ENCODE measurements at regions not wholly inside any gene's neighbourhood (a gene's known extent, or its start where the extent isn't known, plus 50 kb on each side); places are given as distances from the start of the nearest gene placed in this dataset.

DNA sequence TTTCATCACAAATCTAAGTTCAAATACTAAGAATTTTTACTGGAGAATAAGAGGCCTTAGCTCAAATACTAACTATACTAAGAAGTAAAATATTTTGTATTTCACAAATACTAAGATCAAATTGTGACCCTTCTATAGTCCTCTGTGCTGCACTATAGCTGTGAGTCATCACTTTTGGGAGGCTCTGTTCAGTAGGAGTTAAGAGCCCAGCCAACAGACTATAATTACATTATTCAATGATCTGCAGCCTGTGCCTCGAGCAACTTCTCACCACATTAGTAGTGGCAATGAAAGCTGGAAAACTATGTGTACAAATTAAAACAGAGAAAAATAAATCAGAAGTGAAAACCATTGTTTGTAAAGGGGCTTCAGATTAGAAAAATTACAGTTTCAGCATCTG, 147.3 kb upstream of the GPC6 start:
- Histone ChIP-seq H3K4me3 (ENCODE audit: low read length) (no peak overlapping the region), H3K4me1 (ENCODE audit: control insufficient read depth, low read length) (no peaks in the 10 kb centered on the region), H3K9me3 (ENCODE audit: control insufficient read depth, insufficient read depth, low read length) (no peaks in the 10 kb centered on the region), H3K79me2 (ENCODE audit: control insufficient read depth, low read length) (no peaks in the 10 kb centered on the region), H3K4me2 (ENCODE audit: low read length) (no peak overlapping the region), H3K27me3 (ENCODE audit: control insufficient read depth, low read length) (no peaks in the 10 kb centered on the region), H3K36me3 (ENCODE audit: control insufficient read depth, low read length) (no peaks in the 10 kb centered on the region), H3F3A (ENCODE audit: control insufficient read depth, insufficient read depth) (no peaks in the 10 kb centered on the region), H3K9me2 (replicated peaks; ENCODE audit: control insufficient read depth, low read length) (no peaks in the 10 kb centered on the region), H4K20me1 (ENCODE audit: control insufficient read depth, insufficient read depth, low read depth, low read length) (no peaks in the 10 kb centered on the region), H3K27ac (ENCODE audit: low read depth, low read length) (no peak overlapping the region)
- TF ChIP-seq, protein P1, sequence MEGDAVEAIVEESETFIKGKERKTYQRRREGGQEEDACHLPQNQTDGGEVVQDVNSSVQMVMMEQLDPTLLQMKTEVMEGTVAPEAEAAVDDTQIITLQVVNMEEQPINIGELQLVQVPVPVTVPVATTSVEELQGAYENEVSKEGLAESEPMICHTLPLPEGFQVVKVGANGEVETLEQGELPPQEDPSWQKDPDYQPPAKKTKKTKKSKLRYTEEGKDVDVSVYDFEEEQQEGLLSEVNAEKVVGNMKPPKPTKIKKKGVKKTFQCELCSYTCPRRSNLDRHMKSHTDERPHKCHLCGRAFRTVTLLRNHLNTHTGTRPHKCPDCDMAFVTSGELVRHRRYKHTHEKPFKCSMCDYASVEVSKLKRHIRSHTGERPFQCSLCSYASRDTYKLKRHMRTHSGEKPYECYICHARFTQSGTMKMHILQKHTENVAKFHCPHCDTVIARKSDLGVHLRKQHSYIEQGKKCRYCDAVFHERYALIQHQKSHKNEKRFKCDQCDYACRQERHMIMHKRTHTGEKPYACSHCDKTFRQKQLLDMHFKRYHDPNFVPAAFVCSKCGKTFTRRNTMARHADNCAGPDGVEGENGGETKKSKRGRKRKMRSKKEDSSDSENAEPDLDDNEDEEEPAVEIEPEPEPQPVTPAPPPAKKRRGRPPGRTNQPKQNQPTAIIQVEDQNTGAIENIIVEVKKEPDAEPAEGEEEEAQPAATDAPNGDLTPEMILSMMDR (IDR thresholded peaks at IDR 0.05; ENCODE audit: low read depth, low read length, poor library complexity, severe bottlenecking), result no peak
- TF ChIP-seq EZH2phosphoT487 (IDR thresholded peaks at IDR 0.05; ENCODE audit: borderline replicate concordance, low read length), result no peak

DNA sequence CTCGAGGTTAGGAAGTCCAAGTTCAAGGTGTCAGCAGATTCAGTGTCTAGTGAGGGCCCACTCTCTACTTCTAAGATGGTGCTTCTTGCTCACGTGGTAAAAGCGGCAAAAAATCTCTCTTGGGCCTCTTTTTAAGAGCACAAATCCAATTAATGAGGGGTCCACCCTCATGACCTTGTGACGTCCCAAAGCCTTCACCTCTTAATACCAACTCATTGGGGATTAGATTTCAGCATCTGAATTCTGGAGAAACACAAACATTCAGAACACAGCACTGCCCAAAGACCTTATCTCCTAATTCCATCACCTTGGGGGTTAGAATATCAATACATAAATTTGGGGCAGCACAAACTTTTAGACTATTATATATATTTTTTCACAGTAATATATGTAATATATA, 146.4 kb upstream of the GPC6 start:
- Histone ChIP-seq H3K4me3 (ENCODE audit: low read length) (no peak overlapping the region), H3K9me3 (ENCODE audit: control insufficient read depth, insufficient read depth, low read length) (no peaks in the 10 kb centered on the region), H3K27ac (ENCODE audit: low read depth, low read length) (no peak overlapping the region)

DNA sequence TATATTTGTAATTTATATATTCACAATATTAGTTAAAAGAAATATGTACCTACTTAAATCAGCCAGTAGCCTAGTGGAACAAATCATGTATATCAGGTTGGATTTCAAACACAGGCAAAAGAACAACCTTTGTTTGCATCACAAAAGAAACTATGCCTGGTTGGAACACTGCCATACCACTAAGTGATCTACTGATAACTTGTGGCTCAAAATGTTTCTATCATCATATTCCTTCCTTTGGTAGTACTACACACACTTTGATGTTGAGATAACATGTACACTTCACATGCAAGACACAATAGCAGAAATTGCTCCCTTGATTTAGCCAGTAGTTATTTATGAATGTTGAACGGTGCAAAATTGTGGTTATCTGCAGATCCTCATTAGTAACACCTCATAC, 146.0 kb upstream of the GPC6 start:
- Histone ChIP-seq H3K4me3 (ENCODE audit: low read length) (no peak overlapping the region), H3F3A (ENCODE audit: control insufficient read depth, insufficient read depth) (no peaks in the 10 kb centered on the region), H3K27me3 (ENCODE audit: control insufficient read depth, low read length) (no peaks in the 10 kb centered on the region), H3K4me2 (ENCODE audit: low read length) (no peak overlapping the region), H4K20me1 (ENCODE audit: control insufficient read depth, insufficient read depth, low read depth, low read length) (no peaks in the 10 kb centered on the region), H3K79me2 (ENCODE audit: control insufficient read depth, low read length) (no peaks in the 10 kb centered on the region), H3K9me3 (ENCODE audit: control insufficient read depth, insufficient read depth, low read length) (no peaks in the 10 kb centered on the region), H3K4me1 (ENCODE audit: control insufficient read depth, low read length) (no peaks in the 10 kb centered on the region), H3K36me3 (ENCODE audit: control insufficient read depth, low read length) (no peaks in the 10 kb centered on the region), H3K27ac (ENCODE audit: low read depth, low read length) (no peak overlapping the region), H3K9me2 (replicated peaks; ENCODE audit: control insufficient read depth, low read length) (no peaks in the 10 kb centered on the region)
- no peak for TF ChIP-seq EZH2phosphoT487 (IDR thresholded peaks at IDR 0.05; ENCODE audit: borderline replicate concordance, low read length)
- TF ChIP-seq, protein P1 (IDR thresholded peaks at IDR 0.05; ENCODE audit: low read depth, low read length, poor library complexity, severe bottlenecking), result no peak

More for the DNA sequence above, 146.4 kb upstream of the GPC6 start:
- no peaks in the 10 kb centered on the region for H3K36me3 ChIP-seq (ENCODE audit: control insufficient read depth, low read length)
- no peaks in the 10 kb centered on the region for H3K4me1 ChIP-seq (ENCODE audit: control insufficient read depth, low read length)
- no peaks in the 10 kb centered on the region for H3F3A ChIP-seq (ENCODE audit: control insufficient read depth, insufficient read depth)
- no peaks in the 10 kb centered on the region for H4K20me1 ChIP-seq (ENCODE audit: control insufficient read depth, insufficient read depth, low read depth, low read length)
- no peaks in the 10 kb centered on the region for H3K79me2 ChIP-seq (ENCODE audit: control insufficient read depth, low read length)
- H3K4me2 ChIP-seq (ENCODE audit: low read length), result no peak overlapping the region
- no peaks in the 10 kb centered on the region for H3K9me2 ChIP-seq (replicated peaks; ENCODE audit: control insufficient read depth, low read length)
- H3K27me3 ChIP-seq (ENCODE audit: control insufficient read depth, low read length), result no peaks in the 10 kb centered on the region
- no peak for TF ChIP-seq EZH2phosphoT487 (IDR thresholded peaks at IDR 0.05; ENCODE audit: borderline replicate concordance, low read length)
- TF ChIP-seq, protein P1 (IDR thresholded peaks at IDR 0.05; ENCODE audit: low read depth, low read length, poor library complexity, severe bottlenecking), result no peak

DNA sequence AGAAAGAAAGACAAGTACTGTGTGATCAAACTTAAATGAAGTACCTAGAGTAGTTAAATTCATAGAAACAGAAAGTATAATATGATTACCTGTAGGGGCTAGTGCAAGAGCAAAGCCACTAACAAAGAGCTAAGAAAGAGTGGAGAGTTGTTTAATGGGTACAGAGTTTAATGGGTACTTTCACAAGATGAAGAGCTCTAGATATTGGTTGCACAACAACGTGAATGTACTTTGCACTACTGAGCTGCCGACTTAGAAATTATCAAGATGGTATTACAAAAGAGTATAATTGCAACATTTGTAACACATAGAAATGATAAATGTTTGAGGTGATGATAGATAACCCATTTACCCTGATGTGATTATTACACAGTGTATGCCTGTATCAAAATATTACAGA, 140.3 kb upstream of the GPC6 start:
- no peak for TF ChIP-seq EZH2phosphoT487 (IDR thresholded peaks at IDR 0.05; ENCODE audit: borderline replicate concordance, low read length)
- TF ChIP-seq, protein P1 (IDR thresholded peaks at IDR 0.05; ENCODE audit: low read depth, low read length, poor library complexity, severe bottlenecking), result no peak
- no peak overlapping the region for H3K27ac ChIP-seq (ENCODE audit: low read depth, low read length)
- H3K9me3 ChIP-seq (ENCODE audit: control insufficient read depth, insufficient read depth, low read length), result no peaks in the 10 kb centered on the region
- H3K9me2 ChIP-seq (replicated peaks; ENCODE audit: control insufficient read depth, low read length), result no peaks in the 10 kb centered on the region
- H3K79me2 ChIP-seq (ENCODE audit: control insufficient read depth, low read length), result no peaks in the 10 kb centered on the region
- no peaks in the 10 kb centered on the region for H3F3A ChIP-seq (ENCODE audit: control insufficient read depth, insufficient read depth)
- H4K20me1 ChIP-seq (ENCODE audit: control insufficient read depth, insufficient read depth, low read depth, low read length), result no peaks in the 10 kb centered on the region
- no peaks in the 10 kb centered on the region for H3K27me3 ChIP-seq (ENCODE audit: control insufficient read depth, low read length)
- H3K4me1 ChIP-seq (ENCODE audit: control insufficient read depth, low read length), result no peaks in the 10 kb centered on the region
- no peaks in the 10 kb centered on the region for H3K36me3 ChIP-seq (ENCODE audit: control insufficient read depth, low read length)
- H3K4me2 ChIP-seq (ENCODE audit: low read length), result no peak overlapping the region
- H3K4me3 ChIP-seq (ENCODE audit: low read length), result no peak overlapping the region
